Keratinocyte (primary cell): ENCODE measurements at regions not wholly inside any gene's neighbourhood (a gene's known extent, or its start where the extent isn't known, plus 50 kb on each side); places are given as distances from the start of the nearest gene placed in this dataset.

Source experiments
- DNase-seq: peaks from one replicate; pipeline ENCODE4 v3.0.0-alpha.2; 2011; ENCODE audit warnings: low read depth, missing footprints, low spot score
- FAIRE-seq: peaks from 2 replicates; lab custom pipeline; 2011; peaks lifted over from hg19 to GRCh38; lab: Jason Lieb, UNC
- H2AFZ ChIP-seq: 2 replicates; pipeline ENCODE4 v1.6.0; 2012; ENCODE audit warnings: low read length, control low read depth, inconsistent platforms; ENCODE audit not compliant: control insufficient read depth
- H3K27ac ChIP-seq: 2 replicates; pipeline ENCODE4 v1.5.1; 2011; ENCODE audit warnings: low read length; ENCODE audit not compliant: control insufficient read depth, insufficient read depth
- H3K27me3 ChIP-seq: 3 replicates; pipeline ENCODE4 v1.6.0; 2011; ENCODE audit warnings: low read length; ENCODE audit not compliant: control insufficient read depth, insufficient read depth; ENCODE audit errors: extremely low read depth
- H3K36me3 ChIP-seq, 2 experiments: 2 replicates in 1 of 2; 3 replicates in 1 of 2; pipeline ENCODE4 v1.5.1; 2011; ENCODE audit warnings: low read length in 2 of 2, mild to moderate bottlenecking in 1 of 2; ENCODE audit not compliant: control insufficient read depth in 2 of 2, insufficient read depth in 2 of 2; ENCODE audit errors: extremely low read depth in 1 of 2
- H3K4me1 ChIP-seq: 3 replicates; pipeline ENCODE4 v1.5.1; 2011; ENCODE audit warnings: low read length; ENCODE audit not compliant: control insufficient read depth, insufficient read depth; ENCODE audit errors: extremely low read depth
- H3K4me2 ChIP-seq: 3 replicates; pipeline ENCODE4 v1.6.0; 2011; ENCODE audit warnings: low read depth, low read length; ENCODE audit not compliant: control insufficient read depth, insufficient read depth; ENCODE audit errors: extremely low read depth
- H3K4me3 ChIP-seq, 3 experiments: fragments of 200-600 bp in 1 of 3; sonication (generic) in 1 of 3; 2 replicates in 2 of 3; 3 replicates in 1 of 3; pipeline ENCODE4 v1.5.1; 2011 to 2016; ENCODE audit warnings: low read length in 3 of 3, mild to moderate bottlenecking in 3 of 3, control low read depth in 2 of 3, inconsistent platforms in 1 of 3, low read depth in 1 of 3, mixed read lengths in 1 of 3, mixed run types in 1 of 3, moderate library complexity in 1 of 3; ENCODE audit not compliant: control insufficient read depth in 2 of 3, insufficient read depth in 2 of 3; ENCODE audit errors: extremely low read depth in 1 of 3
- H3K79me2 ChIP-seq: 2 replicates; pipeline ENCODE4 v1.6.0; 2012; ENCODE audit warnings: low read length; ENCODE audit not compliant: control insufficient read depth, insufficient read depth
- H3K9ac ChIP-seq: 3 replicates; pipeline ENCODE4 v1.6.0; 2011; ENCODE audit warnings: low read length; ENCODE audit not compliant: control insufficient read depth, insufficient read depth; ENCODE audit errors: extremely low read depth
- H3K9me1 ChIP-seq: 3 replicates; pipeline ENCODE4 v1.6.0; 2011; ENCODE audit warnings: low read length; ENCODE audit not compliant: control insufficient read depth, insufficient read depth; ENCODE audit errors: extremely low read depth
- H3K9me3 ChIP-seq: 2 replicates; pipeline ENCODE4 v1.5.1; 2012; ENCODE audit warnings: low read depth, low read length; ENCODE audit not compliant: control insufficient read depth
- H4K20me1 ChIP-seq: 3 replicates; pipeline ENCODE4 v1.6.0; 2011; ENCODE audit warnings: low read length; ENCODE audit not compliant: control insufficient read depth, insufficient read depth; ENCODE audit errors: extremely low read depth
- EZH2 ChIP-seq: IDR thresholded peaks from one replicate; pipeline ENCODE4 v1.6.1; 2012; ENCODE audit warnings: inconsistent platforms, mild to moderate bottlenecking, low read length, moderate library complexity
- dilution Hi-C: fragments of 300-500 bp; cut with MboI; formaldehyde crosslinking; loops from one replicate; pipeline ENCODE4 v1.7.0; 2020; ENCODE audit warnings: low sequenced_read_pairs; ENCODE audit not compliant: extremely low pct_ligation_motif_present
- TF ChIP-seq, protein P1 (sequence below), 3 experiments: IDR thresholded peaks in 1 of 3; conservative IDR thresholded peaks in 1 of 3; optimal IDR thresholded peaks in 1 of 3; 2 replicates in 2 of 3; 3 replicates in 1 of 3; pipeline versions ENCODE3 to v1.5.1; 2011; ENCODE audit warnings: low read length in 3 of 3, mild to moderate bottlenecking in 3 of 3, moderate library complexity in 2 of 3, control low read depth in 1 of 3, inconsistent platforms in 1 of 3; ENCODE audit not compliant: insufficient read depth in 2 of 3; ENCODE audit errors: extremely low read depth in 1 of 3

DNA sequence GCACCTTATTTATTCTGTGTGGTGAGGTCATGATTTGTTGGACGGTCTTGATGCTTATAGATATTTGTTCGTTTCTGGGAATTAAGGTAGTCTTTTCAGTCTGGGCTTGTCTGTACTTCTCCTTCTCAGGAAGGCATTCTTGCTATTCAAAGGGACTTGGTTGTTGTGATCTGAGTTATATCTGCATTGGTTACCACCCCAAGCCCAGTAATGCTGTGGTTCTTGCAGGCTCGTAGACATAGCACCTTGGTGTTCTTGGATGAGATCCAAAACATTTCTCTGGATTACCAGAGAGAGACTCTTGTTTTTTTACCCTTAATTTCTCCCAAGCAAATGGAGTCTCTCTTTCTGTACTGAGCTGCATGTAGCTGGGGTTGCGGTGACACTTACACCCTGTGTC, 128.0 kb upstream of the CBLB start:
- Histone ChIP-seq H3K79me2 (no peaks in the 10 kb centered on the region), H4K20me1 (no peaks in the 10 kb centered on the region), H3K9me3 (peaks cover 4% of the 10 kb centered on the region), H3K9ac (peak overlapping the region; percentile 61), H3K9me1 (no peaks in the 10 kb centered on the region), H3K4me1 (peaks cover 20% of the 10 kb centered on the region), H3K36me3 (no peaks in the 10 kb centered on the region), H3K27me3 (no peaks in the 10 kb centered on the region), H3K4me2 (peak overlapping the region; percentile 35), H2AFZ (peak overlapping the region; percentile 81), H3K27ac (peak overlapping the region; percentile 93), H3K4me3 (no peak overlapping the region)
- dilution Hi-C loops, result no loop called here
- no peak for TF ChIP-seq EZH2
- TF ChIP-seq, protein P1, sequence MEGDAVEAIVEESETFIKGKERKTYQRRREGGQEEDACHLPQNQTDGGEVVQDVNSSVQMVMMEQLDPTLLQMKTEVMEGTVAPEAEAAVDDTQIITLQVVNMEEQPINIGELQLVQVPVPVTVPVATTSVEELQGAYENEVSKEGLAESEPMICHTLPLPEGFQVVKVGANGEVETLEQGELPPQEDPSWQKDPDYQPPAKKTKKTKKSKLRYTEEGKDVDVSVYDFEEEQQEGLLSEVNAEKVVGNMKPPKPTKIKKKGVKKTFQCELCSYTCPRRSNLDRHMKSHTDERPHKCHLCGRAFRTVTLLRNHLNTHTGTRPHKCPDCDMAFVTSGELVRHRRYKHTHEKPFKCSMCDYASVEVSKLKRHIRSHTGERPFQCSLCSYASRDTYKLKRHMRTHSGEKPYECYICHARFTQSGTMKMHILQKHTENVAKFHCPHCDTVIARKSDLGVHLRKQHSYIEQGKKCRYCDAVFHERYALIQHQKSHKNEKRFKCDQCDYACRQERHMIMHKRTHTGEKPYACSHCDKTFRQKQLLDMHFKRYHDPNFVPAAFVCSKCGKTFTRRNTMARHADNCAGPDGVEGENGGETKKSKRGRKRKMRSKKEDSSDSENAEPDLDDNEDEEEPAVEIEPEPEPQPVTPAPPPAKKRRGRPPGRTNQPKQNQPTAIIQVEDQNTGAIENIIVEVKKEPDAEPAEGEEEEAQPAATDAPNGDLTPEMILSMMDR (optimal IDR thresholded peaks at IDR 0.05 in 1 of 3, IDR thresholded peaks at IDR 0.05 in 1 of 3, conservative IDR thresholded peaks at IDR 0.05 in 1 of 3; ENCODE audit: extremely low read depth in 1 of 3, insufficient read depth in 2 of 3, low read length in 3 of 3), result no peak
- no peak for DNase-seq
- FAIRE-seq, result peak; percentile 87

DNA sequence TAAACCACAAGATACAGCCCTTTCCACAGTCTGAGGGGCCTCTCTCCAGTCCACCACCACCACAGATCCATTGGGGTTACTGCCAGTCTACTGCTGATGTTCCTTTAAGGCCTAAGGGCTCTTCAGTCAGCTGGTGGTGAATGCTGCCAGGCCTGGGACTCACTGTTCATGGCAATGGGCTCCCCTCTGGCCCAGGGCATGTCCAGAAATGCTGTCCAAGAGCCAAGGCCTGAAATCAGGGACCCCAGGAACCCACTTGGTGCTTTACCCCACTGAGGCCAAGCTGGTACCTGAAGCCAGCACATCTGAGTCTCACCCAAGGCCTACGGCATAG, 128.6 kb upstream of the CBLB start:
- H3K27ac ChIP-seq, result peak overlapping the region; percentile 93
- dilution Hi-C loops, result no loop called here
- H3K4me1 ChIP-seq, result peaks cover 20% of the 10 kb centered on the region
- no peaks in the 10 kb centered on the region for H3K9me1 ChIP-seq
- peak overlapping the region; percentile 35 for H3K4me2 ChIP-seq
- TF ChIP-seq EZH2, result no peak
- TF ChIP-seq, protein P1 (optimal IDR thresholded peaks at IDR 0.05 in 1 of 3, IDR thresholded peaks at IDR 0.05 in 1 of 3, conservative IDR thresholded peaks at IDR 0.05 in 1 of 3; ENCODE audit: extremely low read depth in 1 of 3, insufficient read depth in 2 of 3, low read length in 3 of 3), result no peak
- H3K36me3 ChIP-seq, result no peaks in the 10 kb centered on the region
- H3K4me3 ChIP-seq, result no peak overlapping the region
- peaks cover 4% of the 10 kb centered on the region for H3K9me3 ChIP-seq
- no peak for FAIRE-seq
- no peaks in the 10 kb centered on the region for H3K79me2 ChIP-seq
- no peak for DNase-seq
- peak overlapping the region; percentile 81 for H2AFZ ChIP-seq
- H3K27me3 ChIP-seq, result no peaks in the 10 kb centered on the region
- H3K9ac ChIP-seq, result peak overlapping the region; percentile 61
- no peaks in the 10 kb centered on the region for H4K20me1 ChIP-seq
